ENCODE measurements at regions not wholly inside any gene's neighbourhood (a gene's known extent, or its start where the extent isn't known, plus 50 kb on each side); places are given as distances from the start of the nearest gene placed in this dataset.

DNA sequence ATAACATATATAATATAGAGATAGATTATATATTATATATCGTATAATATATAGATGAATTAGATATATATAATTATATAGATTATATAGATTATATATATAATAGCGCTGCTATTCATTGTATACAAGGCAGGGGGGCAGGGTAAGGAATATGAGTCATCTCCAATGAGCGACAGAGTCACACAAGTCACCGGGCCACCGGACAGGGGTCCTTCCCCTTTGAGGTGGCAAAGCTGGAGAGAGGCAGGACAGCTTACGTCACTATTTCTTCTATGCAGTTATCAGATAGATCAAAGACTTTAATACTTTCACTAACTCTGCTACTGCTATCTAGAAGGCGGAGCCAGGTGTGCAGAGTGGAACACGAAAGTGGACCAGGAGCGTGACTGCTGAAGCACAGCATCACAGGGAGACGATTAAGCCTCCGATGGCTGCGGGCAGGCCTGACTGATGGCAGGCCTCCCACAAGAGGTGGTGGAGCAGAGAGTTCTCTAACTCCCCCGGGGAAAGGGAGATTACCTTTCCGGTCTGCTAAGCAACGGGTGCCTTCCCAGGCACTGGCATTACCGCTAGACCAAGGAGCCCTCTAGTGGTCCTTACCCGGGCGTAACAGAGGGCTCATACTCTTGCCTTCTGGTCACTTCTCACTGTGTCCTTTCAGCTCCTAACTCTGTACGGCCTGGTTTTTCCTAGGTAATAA, 2154.7 kb downstream of the MRPL39 start:
- peak; percentile 70 for DNase-seq (ENCODE audit: low spot score)

DNA sequence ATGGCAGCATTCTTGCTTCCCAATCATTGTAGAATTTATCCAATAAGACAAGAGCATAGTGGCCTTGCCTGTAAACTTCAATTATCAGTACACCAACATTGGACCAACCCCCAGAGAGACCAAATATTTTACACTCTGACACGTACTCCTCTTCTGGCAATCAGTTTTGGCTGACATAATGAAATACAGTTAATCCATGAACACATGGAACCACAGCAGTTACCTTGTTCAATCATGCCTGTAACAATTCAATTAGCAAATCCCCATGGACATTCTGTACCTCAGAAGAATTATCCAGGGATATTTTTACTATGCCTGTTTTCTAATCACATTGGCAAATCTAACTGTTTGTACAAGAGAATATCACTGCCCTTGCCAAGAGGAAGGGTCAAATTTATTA, 2162.0 kb downstream of the MRPL39 start:
- DNase-seq (ENCODE audit: low spot score) = no peak

DNA sequence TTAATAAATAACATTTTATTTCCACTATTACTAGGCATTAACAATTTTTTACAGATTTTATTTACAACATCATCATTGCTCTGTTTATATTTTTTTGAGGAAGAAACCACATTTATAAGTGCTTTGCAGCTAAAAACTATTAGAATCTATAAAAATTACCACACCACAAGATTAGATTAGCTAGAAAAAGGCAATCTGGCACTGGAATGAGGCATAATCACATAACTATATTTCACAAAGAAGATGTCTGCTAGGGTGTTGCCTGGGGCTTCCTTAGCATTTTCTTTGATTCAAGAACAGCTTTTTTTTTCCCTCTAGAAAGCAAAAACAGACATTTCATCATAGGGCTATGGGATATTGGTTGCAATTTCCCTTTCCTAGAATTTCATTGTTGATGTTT, 2169.2 kb downstream of the MRPL39 start:
- no peak for DNase-seq (ENCODE audit: low spot score)

DNA sequence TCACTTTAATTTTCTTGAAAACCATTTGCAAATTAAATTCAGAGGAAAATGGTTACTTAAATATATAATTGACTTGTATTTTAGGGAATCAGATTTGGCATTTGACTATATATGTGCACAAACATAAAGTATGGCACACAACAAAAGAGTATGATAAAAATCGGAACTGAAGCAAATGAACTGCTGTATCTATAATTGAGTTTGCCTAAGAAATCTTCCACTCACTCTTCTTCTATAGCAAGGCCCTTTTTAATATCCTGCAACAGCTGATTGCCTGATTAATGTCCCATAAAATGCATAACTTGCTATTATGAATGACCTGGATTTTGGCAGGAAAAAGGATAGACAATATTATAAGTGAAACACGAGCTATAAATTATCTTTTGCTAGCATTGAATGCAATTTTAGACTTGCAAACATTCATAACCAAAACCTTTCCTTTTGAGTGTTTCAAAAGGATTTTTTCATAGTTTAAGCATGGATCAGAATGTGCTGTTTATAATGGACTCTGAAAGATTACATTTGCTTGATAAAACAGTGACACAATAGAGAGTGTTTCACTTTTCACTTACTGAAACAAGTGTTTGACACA, 2204.3 kb downstream of the MRPL39 start:
- no peak for DNase-seq (ENCODE audit: low spot score)

DNA sequence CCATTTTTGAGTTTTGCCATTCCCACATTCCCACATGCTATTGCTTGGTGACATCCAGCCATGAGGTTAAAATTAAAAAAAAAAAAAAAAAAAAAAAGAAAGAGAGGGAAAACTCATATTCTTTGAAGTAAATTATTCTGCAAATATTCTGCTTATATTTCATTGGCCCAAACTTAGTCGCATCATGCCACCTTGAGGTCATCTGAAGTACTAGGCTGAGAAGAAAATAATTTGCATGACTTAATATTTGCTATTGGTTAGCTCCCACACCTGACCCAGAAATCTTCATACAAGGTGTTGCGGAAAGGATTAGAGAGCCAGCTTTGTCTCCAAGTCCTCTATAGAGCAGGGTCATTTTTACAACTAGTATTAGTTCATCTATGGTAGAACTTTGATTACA, 2206.0 kb downstream of the MRPL39 start:
- peak; percentile 56 for DNase-seq (ENCODE audit: low spot score)

DNA sequence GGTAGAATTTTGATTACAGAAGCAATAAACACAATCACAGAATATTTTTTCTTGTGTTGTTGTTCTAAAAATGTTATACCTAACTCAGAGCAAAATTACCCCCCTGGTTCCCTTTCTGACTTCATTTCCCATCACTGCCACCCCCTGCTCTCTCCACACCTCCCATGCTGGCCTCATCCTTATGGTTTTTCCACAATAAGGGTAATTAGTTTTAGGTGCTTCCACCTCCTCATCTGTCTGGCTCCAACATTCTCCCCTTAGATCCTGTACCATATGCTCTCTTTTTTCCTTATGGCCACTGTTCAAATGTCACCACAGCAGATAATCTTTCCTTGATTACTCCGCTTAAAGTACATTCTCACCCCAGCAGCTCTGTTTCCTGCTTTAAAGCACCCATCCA, 2208.6 kb downstream of the MRPL39 start:
- DNase-seq (ENCODE audit: low spot score) = no peak

DNA sequence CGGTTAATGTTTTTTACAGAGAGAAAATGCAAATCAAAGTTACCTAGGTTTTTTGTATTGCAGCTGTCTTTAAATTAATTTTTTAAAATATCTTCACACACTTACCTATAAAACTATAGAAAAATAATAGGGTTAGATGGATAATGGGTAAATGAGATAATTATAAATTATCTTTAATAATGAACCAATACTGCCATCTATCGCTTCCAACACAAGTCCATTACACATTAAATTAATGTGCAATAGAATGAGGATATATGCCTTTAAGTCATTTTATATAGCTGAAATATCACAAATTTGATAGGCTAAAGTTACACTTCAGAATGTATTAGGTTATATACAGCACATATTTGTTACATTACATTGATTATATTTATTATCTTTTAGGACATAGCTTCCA, 2212.8 kb downstream of the MRPL39 start:
- DNase-seq (ENCODE audit: low spot score) = peak; percentile 24

DNA sequence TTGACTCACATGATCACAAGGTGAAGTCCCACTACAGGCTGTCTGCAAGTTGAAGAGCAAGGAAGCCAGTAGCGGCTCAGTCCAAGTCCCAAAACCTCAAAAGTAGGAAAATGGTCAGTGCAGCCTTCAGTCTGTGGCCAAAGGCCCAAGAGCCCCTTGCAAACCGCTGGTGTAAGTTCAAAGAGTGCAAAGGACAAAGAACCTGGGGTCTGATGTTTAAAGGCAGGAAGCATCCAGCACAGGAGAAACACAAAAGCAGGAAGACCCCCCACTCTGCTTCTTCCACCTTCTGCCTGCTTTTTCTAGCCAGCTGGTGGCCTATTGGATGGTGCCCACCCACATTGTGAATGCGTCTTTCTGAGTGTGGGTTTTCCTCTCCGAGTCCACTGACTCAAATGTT, 2222.6 kb downstream of the MRPL39 start:
- no peak for DNase-seq (ENCODE audit: low spot score)

DNA sequence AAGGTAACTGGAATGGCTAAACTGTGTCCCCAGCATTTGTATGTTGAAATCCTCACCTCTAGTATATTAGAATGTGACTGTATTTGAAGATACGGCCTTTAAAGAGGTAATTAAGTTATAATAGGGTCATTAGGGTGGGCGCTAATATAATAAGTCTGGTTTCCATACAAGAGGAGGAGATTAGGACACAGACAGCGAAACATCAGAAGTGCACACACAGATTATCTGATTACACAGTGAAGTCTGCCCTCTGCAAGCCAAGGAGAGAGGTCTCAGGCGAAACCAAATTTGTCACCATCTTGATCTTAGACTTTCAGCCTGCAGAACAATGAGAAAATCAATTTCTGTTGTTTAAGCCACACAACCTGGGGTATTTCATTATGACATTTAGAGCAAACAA, 2233.1 kb downstream of the MRPL39 start:
- DNase-seq (ENCODE audit: low spot score) = no peak

DNA sequence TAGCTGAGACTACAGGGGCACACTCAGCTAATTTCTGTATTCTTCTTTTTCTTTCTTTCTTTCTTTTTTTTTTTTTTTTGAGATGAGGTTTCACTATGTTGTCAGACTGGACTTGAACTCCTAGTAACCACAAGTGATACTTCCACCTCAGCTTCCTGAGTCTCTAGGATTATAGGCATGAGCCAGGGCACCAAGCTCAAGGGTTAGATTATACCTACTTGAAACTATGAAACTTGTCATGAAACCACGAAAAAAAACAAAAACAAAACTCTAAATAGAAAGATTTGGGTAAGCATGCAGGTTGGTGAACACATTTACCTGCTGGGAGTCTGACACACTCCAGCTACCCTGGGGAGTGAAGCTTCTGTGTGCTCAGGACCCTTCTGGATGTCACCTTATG, 2250.4 kb downstream of the MRPL39 start:
- no peak for DNase-seq (ENCODE audit: low spot score)

DNA sequence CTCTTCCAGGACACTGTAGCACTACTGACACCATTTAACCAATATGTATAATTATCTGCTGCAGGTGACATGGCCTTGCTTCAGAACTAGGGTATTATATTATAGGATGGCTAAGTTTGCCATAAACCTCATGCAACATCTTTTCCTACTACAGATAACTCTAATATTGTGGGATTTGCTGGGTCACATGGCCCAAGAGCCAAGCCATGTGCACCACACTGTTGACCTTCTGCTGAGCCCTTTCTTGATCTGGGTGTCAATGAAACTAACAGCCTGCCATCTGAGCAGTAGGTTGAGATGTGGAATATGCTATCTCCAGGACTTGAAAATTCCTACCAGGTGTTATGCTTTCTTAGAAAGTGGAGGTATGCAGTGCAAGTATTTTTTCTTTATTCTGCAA, 2291.1 kb downstream of the MRPL39 start:
- no peak for DNase-seq (ENCODE audit: low spot score)

DNA sequence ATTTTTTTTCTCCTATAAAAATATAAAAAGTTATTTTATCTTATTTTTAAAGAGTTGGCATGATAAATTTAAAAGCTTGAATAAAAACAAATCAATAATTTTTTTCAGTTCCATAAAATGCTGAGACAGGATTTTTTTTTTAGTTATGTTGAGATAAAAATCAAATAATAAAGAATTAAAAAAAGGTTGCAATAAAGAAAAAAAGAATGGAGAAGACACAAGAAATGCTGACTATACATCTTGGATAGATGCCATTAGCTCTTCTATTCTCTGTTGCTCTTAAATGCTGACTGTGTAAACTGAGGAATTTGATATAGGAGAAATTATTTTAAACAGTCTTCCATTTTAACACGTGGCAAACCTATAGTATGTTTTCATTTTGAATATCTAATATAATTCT, 2298.5 kb downstream of the MRPL39 start:
- no peak for DNase-seq (ENCODE audit: low spot score)

DNA sequence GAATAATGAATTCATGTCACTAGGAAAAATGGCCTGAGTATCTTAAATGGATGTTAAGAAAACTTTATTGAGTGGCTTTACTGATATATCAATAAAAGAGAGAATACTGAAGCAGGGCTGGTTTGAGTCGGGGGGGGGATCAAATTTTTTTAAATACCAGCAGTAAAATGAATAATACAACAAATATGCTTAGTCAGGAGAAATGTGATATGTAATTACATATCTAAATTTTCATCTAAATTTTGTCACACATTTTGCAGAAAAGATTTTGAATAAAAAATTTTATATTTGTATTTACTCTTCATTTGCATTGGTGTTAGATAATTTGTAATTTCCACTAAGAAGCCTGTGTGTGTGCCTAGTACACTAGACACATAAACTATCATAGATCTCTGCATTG, 2300.2 kb downstream of the MRPL39 start:
- no peak for DNase-seq (ENCODE audit: low spot score)

DNA sequence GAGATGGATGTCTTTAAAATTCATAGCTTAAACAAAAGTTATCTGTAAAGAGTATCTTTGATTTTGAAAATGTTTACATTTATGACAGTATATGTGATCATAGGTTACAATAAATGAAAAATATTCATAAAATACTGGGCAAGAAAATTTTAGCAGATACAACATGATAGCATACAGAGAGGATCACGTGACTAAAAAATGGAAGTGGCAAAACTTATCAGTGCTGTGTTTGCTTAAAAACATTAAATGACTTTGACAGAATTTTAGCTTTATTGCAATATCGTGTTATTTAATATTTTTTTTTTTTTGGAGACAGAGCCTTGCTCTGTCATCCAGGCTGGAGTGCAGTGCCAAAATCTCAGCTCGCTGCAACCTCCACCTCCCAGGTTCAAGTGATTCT, 2294.1 kb downstream of the NCAM2 start:
- no peak for DNase-seq (ENCODE audit: low spot score)

DNA sequence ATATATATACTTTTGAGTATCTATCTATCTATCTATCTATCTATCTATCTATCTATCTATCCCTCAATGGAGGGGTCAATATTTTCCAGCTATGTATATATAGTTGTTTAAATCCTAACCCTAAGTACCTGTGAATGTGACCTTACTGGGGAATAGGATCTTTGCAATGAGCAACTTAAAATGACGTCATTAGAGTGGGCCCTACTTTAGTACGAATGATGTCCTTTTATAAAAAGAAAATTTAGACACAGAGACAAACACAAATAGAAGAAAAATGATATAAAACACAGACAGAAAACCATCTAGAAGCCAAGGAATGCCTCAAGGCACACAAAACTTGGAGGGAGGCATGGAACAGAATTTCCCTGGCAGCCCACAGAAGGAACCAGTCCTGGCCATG, 2283.7 kb downstream of the NCAM2 start:
- DNase-seq (ENCODE audit: low spot score) = no peak

DNA sequence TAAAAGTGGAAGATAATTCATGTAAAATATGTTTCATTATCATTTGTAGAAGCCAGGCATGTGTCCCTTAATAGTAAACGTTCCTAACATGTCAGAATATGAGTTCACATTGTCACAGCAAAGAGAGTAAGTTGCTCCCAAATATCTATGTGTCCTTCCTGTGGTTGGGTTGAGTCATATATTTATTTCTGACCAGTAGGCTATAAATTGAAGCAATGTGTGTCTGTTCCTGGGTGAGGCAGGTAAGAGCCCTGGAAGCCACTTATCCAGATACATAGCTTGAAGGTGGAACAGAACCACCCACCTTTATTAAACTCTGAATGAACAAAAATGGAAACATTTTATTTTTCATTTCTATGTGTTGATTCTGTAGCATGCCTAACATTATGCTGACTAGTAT, 2251.6 kb downstream of the NCAM2 start:
- DNase-seq (ENCODE audit: low spot score) = peak; percentile 76

DNA sequence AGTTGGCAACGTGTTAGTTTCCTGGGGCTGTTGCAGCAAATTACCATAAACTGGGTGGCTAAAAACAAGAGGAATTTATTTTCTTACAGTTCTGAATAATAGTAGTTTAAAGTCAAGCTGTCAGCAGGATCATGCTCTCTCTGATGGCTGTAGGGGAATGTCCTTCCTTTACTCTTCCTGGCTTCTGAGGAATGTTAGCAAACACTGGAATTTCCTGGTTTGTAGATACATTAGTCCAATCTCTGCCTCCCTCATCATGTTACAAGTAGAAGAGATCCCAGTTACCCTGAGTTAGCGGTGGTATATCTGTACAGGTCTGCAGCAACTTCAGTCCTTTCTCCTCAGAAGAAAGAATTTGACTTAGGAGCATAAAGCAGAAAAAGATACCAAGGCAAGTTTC, 2249.1 kb downstream of the NCAM2 start:
- no peak for DNase-seq (ENCODE audit: low spot score)

DNA sequence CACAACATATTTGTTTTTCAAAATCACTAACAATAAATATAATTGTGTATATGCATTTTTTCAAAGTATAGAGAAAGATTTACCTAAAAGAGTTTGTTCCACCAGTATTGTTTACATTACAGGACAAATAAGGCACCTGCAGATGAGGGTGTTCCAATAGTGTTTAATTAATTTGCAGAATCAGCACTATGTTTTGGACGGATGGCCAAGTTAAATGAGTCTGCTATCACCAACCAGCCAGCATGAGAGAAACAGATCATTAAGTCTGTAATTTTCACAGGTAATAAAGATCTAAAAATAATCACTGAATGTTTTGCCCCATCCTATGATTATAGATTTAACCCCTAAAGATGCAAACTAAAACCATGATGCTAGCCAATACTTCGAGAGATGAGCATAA, 2247.0 kb downstream of the NCAM2 start:
- DNase-seq (ENCODE audit: low spot score) = no peak

DNA sequence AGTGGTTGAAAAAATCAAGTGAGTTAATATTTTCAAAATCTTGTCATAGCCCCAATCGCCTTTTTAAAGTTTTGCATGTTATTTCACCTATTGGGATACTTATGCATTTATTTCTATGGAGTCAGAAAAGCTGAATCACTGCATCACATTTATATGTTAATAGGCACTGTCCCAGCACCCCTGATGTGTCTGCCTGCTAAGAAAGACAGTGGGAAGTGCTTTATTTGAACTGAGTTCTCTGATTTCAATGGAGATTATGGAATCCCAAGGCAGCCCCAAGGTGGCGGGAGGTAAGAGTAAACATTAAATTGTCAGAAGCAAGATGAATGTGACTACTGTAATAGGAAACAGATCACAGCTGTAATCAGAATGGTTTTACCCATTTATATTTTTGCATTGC, 2225.7 kb downstream of the NCAM2 start:
- no peak for DNase-seq (ENCODE audit: low spot score)

DNA sequence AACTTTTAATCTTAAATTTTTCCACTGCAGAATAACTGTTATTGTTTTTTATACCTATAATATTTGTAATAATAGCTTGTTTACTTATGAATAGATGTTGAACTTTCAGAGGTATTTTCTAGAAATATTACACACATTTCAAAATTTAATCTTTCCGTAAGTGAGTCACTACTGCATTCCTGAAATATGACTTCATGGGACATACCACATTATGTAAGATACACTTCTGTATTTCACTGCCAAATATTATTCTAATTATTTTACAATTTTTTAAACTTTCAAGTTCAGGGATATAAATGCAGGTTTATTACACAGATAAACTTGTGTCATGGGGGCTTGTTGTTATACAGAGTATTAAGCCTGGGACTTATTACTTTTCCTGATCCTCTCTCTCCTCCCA, 2220.5 kb downstream of the NCAM2 start:
- no peak for DNase-seq (ENCODE audit: low spot score)

DNA sequence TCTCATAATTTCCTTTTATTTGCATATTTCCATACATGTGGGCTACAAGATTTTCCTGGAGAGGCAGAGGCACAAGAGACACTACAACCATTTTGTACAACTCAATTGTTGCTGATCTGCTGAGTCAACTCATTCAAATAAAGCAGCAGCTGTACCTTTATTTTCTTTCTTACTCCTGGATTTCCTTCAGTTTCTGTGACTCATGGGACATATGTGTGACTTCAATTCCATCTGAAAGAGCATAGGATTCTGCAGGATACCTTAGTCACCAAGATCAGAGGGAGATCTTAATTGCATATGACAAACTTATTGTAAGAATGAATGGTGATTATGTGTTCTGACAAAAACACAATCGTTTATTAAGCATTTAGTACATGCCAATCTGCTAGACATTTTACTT, 2219.4 kb downstream of the NCAM2 start:
- no peak for DNase-seq (ENCODE audit: low spot score)

DNA sequence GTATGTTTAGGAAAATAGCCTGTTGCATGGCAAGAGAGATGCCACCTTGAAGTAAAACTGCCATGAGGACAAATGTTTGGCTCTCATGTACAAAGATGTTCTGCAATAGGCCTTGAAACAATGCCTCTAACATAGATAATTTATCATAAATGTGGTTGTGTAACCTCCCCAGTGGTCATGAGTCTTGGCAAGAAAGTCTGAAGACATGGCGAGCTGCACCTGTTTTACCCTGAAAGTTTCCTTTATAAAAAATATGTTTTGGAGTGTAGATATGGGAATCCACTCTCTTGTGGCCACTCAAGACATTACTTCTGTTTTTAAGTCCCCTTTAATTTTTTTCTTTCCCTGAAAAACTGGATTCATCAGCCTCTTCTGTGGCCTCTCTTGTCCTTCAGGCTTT, 2217.1 kb downstream of the NCAM2 start:
- no peak for DNase-seq (ENCODE audit: low spot score)
